ENCODE measurements at regions not wholly inside any gene's neighbourhood (a gene's known extent, or its start where the extent isn't known, plus 50 kb on each side); places are given as distances from the start of the nearest gene placed in this dataset.

DNA sequence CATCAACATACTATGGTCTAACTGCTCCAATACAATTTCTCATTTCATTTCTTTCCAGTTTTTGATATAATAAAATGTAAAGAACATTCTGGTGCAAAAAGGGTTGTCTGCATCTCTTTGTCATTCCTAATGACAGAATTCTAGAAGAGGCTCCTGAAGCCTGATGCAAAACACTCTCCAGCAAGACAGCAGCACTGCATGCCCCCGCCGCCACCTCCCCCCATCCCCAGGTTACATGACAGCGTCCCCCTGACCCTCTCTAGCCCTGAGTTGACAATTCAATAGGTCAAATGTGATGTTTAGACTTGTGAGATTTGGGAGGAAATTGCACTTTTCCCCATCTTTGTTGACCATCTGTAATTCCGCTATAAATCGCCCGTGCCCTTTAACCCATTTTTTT lies 64.6 kb upstream of the C1orf21 start:
- TF ChIP-seq POLR2AphosphoS5 (IDR thresholded peaks at IDR 0.05; ENCODE audit: low read depth, low read length), result no peak
- no peak for TF ChIP-seq POLR2A (IDR thresholded peaks at IDR 0.05; ENCODE audit: low read depth, low read length)
- TF ChIP-seq TAF1 (IDR thresholded peaks at IDR 0.05; ENCODE audit: low read depth, low read length), result no peak
- TF ChIP-seq PAX5 (IDR thresholded peaks at IDR 0.05; ENCODE audit: insufficient read depth, low read length, severe bottlenecking), result no peak

All from GM12891 (cell line).